ENCODE measurements at regions not wholly inside any gene's neighbourhood (a gene's known extent, or its start where the extent isn't known, plus 50 kb on each side); places are given as distances from the start of the nearest gene placed in this dataset.

- intact Hi-C loops (cut with micrococcal nuclease), result no loop called here
- H3K9me3 Mint-ChIP-seq (ENCODE audit: unreplicated experiment), result peaks cover 6% of the 10 kb centered on the region
- H3K4me1 Mint-ChIP-seq (ENCODE audit: insufficient read depth, unreplicated experiment), result no peaks in the 10 kb centered on the region
- BruUV-seq (replicated peaks), result no TSS peak
- no peak overlapping the region for H3K4me3 Mint-ChIP-seq (ENCODE audit: unreplicated experiment)
- H3K36me3 Mint-ChIP-seq (ENCODE audit: insufficient read depth, unreplicated experiment), result no peaks in the 10 kb centered on the region
- ChIA-PET CTCF (no interaction called here), POLR2A (no interaction called here)
- DNase-seq (ENCODE audit: unreplicated experiment), result no peak
- peaks cover 8% of the 10 kb centered on the region for H3K27me3 Mint-ChIP-seq (ENCODE audit: insufficient read depth, unreplicated experiment)
- H3K27ac Mint-ChIP-seq (ENCODE audit: low read depth, unreplicated experiment), result no peak overlapping the region
- TF ChIP-seq CTCF (IDR thresholded peaks at IDR 0.05; ENCODE audit: unreplicated experiment), result no peak
These were observed 126.6 kb upstream of the MPPED2 start for GRCh38 chr11:30712749-30713148.

- H3K27me3 Mint-ChIP-seq (ENCODE audit: insufficient read depth, unreplicated experiment), result no peaks in the 10 kb centered on the region
- BruUV-seq (replicated peaks), result no TSS peak
- H3K27ac Mint-ChIP-seq (ENCODE audit: low read depth, unreplicated experiment), result no peak overlapping the region
These were observed 124.1 kb upstream of the MPPED2 start for GRCh38 chr11:30710221-30710620.

GRCh38 chr11:30707110-30707509 lies 121.0 kb upstream of the MPPED2 start:
- DNase-seq (ENCODE audit: unreplicated experiment), result no peak
- POLR2A ChIA-PET, result no interaction called here
- intact Hi-C loops (cut with micrococcal nuclease), result no loop called here
- Mint-ChIP-seq H3K4me1 (ENCODE audit: insufficient read depth, unreplicated experiment) (no peaks in the 10 kb centered on the region), H3K36me3 (ENCODE audit: insufficient read depth, unreplicated experiment) (no peaks in the 10 kb centered on the region), H3K9me3 (ENCODE audit: unreplicated experiment) (peaks cover 6% of the 10 kb centered on the region), H3K4me3 (ENCODE audit: unreplicated experiment) (no peak overlapping the region), H3K27ac (ENCODE audit: low read depth, unreplicated experiment) (no peak overlapping the region), H3K27me3 (ENCODE audit: insufficient read depth, unreplicated experiment) (no peaks in the 10 kb centered on the region)
- CTCF ChIA-PET, result no interaction called here
- TF ChIP-seq CTCF (IDR thresholded peaks at IDR 0.05; ENCODE audit: unreplicated experiment), result no peak
- no TSS peak for BruUV-seq (replicated peaks)

More at GRCh38 chr11:30710221-30710620, 124.1 kb upstream of the MPPED2 start:
- no peak overlapping the region for H3K4me3 Mint-ChIP-seq (ENCODE audit: unreplicated experiment)
- CTCF ChIA-PET, result interaction anchor here (0.5 kb wide), 1 partner anchor 193 kb away, joined by 3 read pairs; no protein-coding TSS in a partner anchor
- peaks cover 6% of the 10 kb centered on the region for H3K9me3 Mint-ChIP-seq (ENCODE audit: unreplicated experiment)
- no peaks in the 10 kb centered on the region for H3K36me3 Mint-ChIP-seq (ENCODE audit: insufficient read depth, unreplicated experiment)
- no peaks in the 10 kb centered on the region for H3K4me1 Mint-ChIP-seq (ENCODE audit: insufficient read depth, unreplicated experiment)
- no peak for TF ChIP-seq CTCF (IDR thresholded peaks at IDR 0.05; ENCODE audit: unreplicated experiment)
- POLR2A ChIA-PET, result no interaction called here
- intact Hi-C loops (cut with micrococcal nuclease), result no loop called here
- DNase-seq (ENCODE audit: unreplicated experiment), result no peak

- no peak for DNase-seq (ENCODE audit: unreplicated experiment)
- Mint-ChIP-seq H3K4me3 (ENCODE audit: unreplicated experiment) (no peak overlapping the region), H3K36me3 (ENCODE audit: insufficient read depth, unreplicated experiment) (no peaks in the 10 kb centered on the region), H3K27ac (ENCODE audit: low read depth, unreplicated experiment) (no peak overlapping the region), H3K9me3 (ENCODE audit: unreplicated experiment) (peaks cover 6% of the 10 kb centered on the region), H3K27me3 (ENCODE audit: insufficient read depth, unreplicated experiment) (no peaks in the 10 kb centered on the region), H3K4me1 (ENCODE audit: insufficient read depth, unreplicated experiment) (no peaks in the 10 kb centered on the region)
- POLR2A ChIA-PET, result interaction anchor here (0.6 kb wide), 1 partner anchor 214 kb away, joined by 3 read pairs; no protein-coding TSS in a partner anchor
- intact Hi-C loops (cut with micrococcal nuclease), result no loop called here
- TF ChIP-seq CTCF (IDR thresholded peaks at IDR 0.05; ENCODE audit: unreplicated experiment), result no peak
- CTCF ChIA-PET, result no interaction called here
- BruUV-seq (replicated peaks), result no TSS peak
These were observed 119.9 kb upstream of the MPPED2 start for GRCh38 chr11:30705913-30706675.
